NT2/D1 (cell line): ENCODE measurements at regions not wholly inside any gene's neighbourhood (a gene's known extent, or its start where the extent isn't known, plus 50 kb on each side); places are given as distances from the start of the nearest gene placed in this dataset.

ENCODE experiments used
- DNase-seq: peaks from one replicate; pipeline ENCODE4 v3.0.0-alpha.2; 2011; ENCODE audit warnings: low read depth, low spot score
- H3K27me3 ChIP-seq: 2 replicates; pipeline ENCODE4 v1.6.0; 2011; ENCODE audit warnings: mild to moderate bottlenecking; ENCODE audit not compliant: insufficient read length, insufficient read depth
- H3K36me3 ChIP-seq: 2 replicates; pipeline ENCODE4 v1.6.1; 2011; ENCODE audit warnings: mild to moderate bottlenecking, low read length, mixed read lengths; ENCODE audit not compliant: insufficient read depth, insufficient read length
- H3K4me1 ChIP-seq: 2 replicates; pipeline ENCODE4 v1.5.1; 2011; ENCODE audit not compliant: insufficient read depth, insufficient read length
- H3K4me3 ChIP-seq: 2 replicates; pipeline ENCODE4 v1.5.1; 2011; ENCODE audit warnings: low read depth; ENCODE audit not compliant: insufficient read length
- H3K9ac ChIP-seq: 2 replicates; pipeline ENCODE4 v1.6.0; 2011; ENCODE audit warnings: low read depth; ENCODE audit not compliant: insufficient read length
- H3K9me3 ChIP-seq: 2 replicates; pipeline ENCODE4 v1.5.1; 2011; ENCODE audit warnings: mild to moderate bottlenecking, low read length; ENCODE audit not compliant: insufficient read depth
- SUZ12 ChIP-seq: IDR thresholded peaks from 2 replicates; pipeline ENCODE4 v1.6.1; 2011; ENCODE audit not compliant: insufficient read length, insufficient read depth; ENCODE audit errors: extremely low read depth
- YY1 ChIP-seq: IDR thresholded peaks from 2 replicates; pipeline ENCODE4 v1.6.1; 2011; ENCODE audit not compliant: insufficient read length, insufficient read depth
- ZNF274 ChIP-seq: IDR thresholded peaks from 2 replicates; pipeline ENCODE4 v1.6.1; 2011; ENCODE audit warnings: mild to moderate bottlenecking, low read depth, low read length

GRCh38 chr6:137956098-137956488 is 89.0 kb downstream of the TNFAIP3 start:
- H3K36me3 ChIP-seq: no peaks in the 10 kb centered on the region
- no peak overlapping the region for H3K9ac ChIP-seq
- H3K4me1 ChIP-seq: no peaks in the 10 kb centered on the region
- DNase-seq: no peak
- no peak overlapping the region for H3K4me3 ChIP-seq
- no peak for TF ChIP-seq SUZ12
- no peak for TF ChIP-seq ZNF274
- peaks cover 16% of the 10 kb centered on the region; the same call in 1 of the 2 replicates for H3K9me3 ChIP-seq
- no peaks in the 10 kb centered on the region for H3K27me3 ChIP-seq

GRCh38 chr6:137957471-137957870 is 90.4 kb downstream of the TNFAIP3 start:
- TF ChIP-seq YY1: no peak
- TF ChIP-seq SUZ12: no peak
- TF ChIP-seq ZNF274: no peak
- Histone ChIP-seq H3K36me3 (no peaks in the 10 kb centered on the region), H3K9me3 (peaks cover 19% of the 10 kb centered on the region; the same call in 1 of the 2 replicates), H3K4me1 (no peaks in the 10 kb centered on the region), H3K27me3 (no peaks in the 10 kb centered on the region), H3K4me3 (no peak overlapping the region), H3K9ac (no peak overlapping the region)
- DNase-seq: no peak

- no peak overlapping the region for H3K9ac ChIP-seq
- no peaks in the 10 kb centered on the region for H3K4me1 ChIP-seq
- peaks cover 19% of the 10 kb centered on the region; the same call in 1 of the 2 replicates for H3K9me3 ChIP-seq
- no peaks in the 10 kb centered on the region for H3K27me3 ChIP-seq
- TF ChIP-seq SUZ12: no peak
- no peak for TF ChIP-seq YY1
- no peak for TF ChIP-seq ZNF274
- no peak for DNase-seq
- no peak overlapping the region for H3K4me3 ChIP-seq
- H3K36me3 ChIP-seq: no peaks in the 10 kb centered on the region
These were observed 91.9 kb downstream of the TNFAIP3 start for GRCh38 chr6:137958811-137959565.

- TF ChIP-seq SUZ12: no peak
- no peak for TF ChIP-seq ZNF274
- TF ChIP-seq YY1: no peak
- Histone ChIP-seq H3K9me3 (peaks cover 19% of the 10 kb centered on the region; the same call in 1 of the 2 replicates), H3K4me3 (no peak overlapping the region), H3K9ac (no peak overlapping the region), H3K27me3 (no peaks in the 10 kb centered on the region), H3K4me1 (no peaks in the 10 kb centered on the region), H3K36me3 (no peaks in the 10 kb centered on the region)
- DNase-seq: no peak
These were observed 95.7 kb downstream of the TNFAIP3 start for GRCh38 chr6:137962725-137963124.

GRCh38 chr6:137964876-137965275 is 97.8 kb downstream of the TNFAIP3 start:
- no peak for DNase-seq
- no peaks in the 10 kb centered on the region for H3K27me3 ChIP-seq
- H3K4me3 ChIP-seq: no peak overlapping the region
- H3K4me1 ChIP-seq: no peaks in the 10 kb centered on the region
- TF ChIP-seq YY1 (no peak), SUZ12 (no peak), ZNF274 (no peak)
- H3K9ac ChIP-seq: no peak overlapping the region
- peaks cover 15% of the 10 kb centered on the region; the same call in 1 of the 2 replicates for H3K9me3 ChIP-seq
- no peaks in the 10 kb centered on the region for H3K36me3 ChIP-seq

GRCh38 chr6:137967689-137968454 is 100.8 kb downstream of the TNFAIP3 start:
- no peak for DNase-seq
- Histone ChIP-seq H3K4me3 (no peak overlapping the region), H3K4me1 (no peaks in the 10 kb centered on the region), H3K9me3 (no peaks in the 10 kb centered on the region), H3K36me3 (no peaks in the 10 kb centered on the region), H3K9ac (no peak overlapping the region), H3K27me3 (no peaks in the 10 kb centered on the region)
- no peak for TF ChIP-seq YY1
- no peak for TF ChIP-seq SUZ12
- TF ChIP-seq ZNF274: no peak

GRCh38 chr6:137968455-137968804 is 101.4 kb downstream of the TNFAIP3 start:
- Histone ChIP-seq H3K9me3 (no peaks in the 10 kb centered on the region), H3K4me1 (no peaks in the 10 kb centered on the region), H3K36me3 (no peaks in the 10 kb centered on the region), H3K4me3 (no peak overlapping the region), H3K9ac (no peak overlapping the region), H3K27me3 (no peaks in the 10 kb centered on the region)
- DNase-seq: no peak
- TF ChIP-seq YY1 (no peak), ZNF274 (no peak), SUZ12 (no peak)
